SKM-1 (cell line): ENCODE measurements at regions not wholly inside any gene's neighbourhood (a gene's known extent, or its start where the extent isn't known, plus 50 kb on each side); places are given as distances from the start of the nearest gene placed in this dataset.

Source experiments
- DNase-seq: peaks from one replicate; lab custom pipeline; 2025; ENCODE audit not compliant: unreplicated experiment; lab: John Stamatoyannopoulos, UW

DNA sequence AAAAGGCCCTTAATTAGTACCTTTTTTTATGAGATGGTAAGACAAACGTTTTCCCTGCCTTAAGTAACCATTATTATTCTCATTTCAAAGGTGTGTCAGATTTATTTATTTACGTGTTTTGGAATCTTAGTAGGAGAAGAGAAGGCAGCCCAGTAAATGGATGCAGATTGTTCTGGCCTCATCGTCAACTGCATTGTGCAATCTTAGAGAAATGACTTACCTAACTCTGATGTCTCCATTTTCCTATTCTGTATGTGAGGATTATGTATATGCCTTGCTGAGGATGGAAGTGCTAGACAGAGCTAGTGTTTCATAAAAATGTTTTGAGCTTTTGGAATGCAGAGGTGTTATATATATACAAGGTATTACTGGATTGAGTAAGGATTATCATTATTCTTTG is 97.0 kb upstream of the JAG1 start:
- DNase-seq, result no peak

DNA sequence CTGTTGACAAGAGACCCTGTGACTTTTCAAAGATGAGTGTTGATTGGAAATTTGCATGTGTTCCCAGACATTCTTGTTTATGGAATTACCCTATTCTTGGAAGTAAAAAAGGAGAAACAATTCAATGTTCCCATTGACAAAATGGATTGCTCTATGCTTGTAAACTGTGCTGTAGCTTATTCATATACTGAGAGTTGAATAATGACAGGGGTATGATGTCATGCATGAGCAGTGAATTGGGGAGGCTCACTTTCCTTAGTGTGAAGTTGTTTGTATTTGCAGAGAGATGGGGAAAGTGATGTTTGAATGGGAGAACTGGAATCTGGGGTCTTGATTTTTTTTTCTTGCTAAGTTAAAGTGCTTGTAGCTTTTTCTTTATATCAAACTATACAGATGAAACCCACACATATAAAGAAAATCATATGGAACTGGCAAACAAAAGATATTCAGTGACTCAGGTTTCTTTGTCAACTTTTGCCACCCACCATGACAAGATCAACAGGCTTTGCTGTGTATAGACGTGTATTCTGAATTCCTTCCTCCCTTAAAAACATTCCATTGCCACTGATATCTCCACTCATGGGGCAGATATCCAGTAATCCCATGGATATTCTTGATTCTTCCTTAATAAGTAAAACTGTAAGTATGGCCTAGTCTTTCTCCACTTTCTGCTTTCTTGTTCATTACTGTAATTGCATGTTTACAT is 97.8 kb upstream of the JAG1 start:
- DNase-seq, result no peak

DNA sequence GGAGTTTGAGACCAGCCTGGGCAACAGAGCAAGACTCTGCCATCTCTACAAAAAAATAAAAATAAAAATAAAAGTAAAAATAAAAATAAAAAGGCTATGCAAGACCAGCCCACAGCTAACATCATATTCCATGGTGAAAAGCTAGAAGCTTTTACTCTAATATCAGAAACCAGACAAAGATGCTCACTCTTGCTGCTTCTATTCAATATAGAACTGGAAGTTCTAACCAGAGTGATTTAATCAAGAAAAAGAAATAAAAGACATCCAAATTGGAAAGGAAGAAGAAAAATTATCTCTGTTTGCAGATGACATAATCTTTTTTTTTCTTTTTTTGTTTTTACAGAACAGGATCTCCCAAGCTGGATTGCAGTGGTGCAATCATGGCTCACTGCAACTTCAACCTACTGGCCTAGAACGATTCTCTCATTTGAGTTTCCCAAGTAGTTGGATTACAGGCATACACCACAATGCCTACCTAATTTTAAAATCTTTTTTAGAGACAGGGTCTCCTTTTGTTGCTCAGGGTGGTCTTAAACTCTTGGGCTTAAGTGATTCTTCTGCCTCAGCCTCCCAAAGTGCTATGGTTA is 100.7 kb upstream of the JAG1 start:
- no peak for DNase-seq

DNA sequence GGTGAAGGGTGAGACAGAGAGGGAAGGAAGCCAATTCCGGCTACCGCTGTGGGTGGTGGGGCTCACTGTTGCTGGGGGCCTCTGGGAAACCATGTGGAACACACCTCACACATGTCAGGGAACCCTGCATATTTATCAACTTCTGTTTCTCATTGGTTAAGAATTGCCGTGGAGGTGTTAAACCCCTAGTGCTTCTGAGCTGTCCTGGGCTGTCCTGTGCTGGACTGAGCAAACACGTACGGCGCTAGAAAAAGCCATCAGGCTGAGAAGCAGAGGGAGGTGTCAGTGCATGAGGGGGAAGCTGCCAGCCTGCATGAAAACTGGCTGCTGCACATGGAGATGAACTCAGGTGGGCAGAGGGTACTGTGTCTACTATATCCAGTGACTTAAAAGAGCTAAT is 103.9 kb upstream of the JAG1 start:
- DNase-seq, result no peak

DNA sequence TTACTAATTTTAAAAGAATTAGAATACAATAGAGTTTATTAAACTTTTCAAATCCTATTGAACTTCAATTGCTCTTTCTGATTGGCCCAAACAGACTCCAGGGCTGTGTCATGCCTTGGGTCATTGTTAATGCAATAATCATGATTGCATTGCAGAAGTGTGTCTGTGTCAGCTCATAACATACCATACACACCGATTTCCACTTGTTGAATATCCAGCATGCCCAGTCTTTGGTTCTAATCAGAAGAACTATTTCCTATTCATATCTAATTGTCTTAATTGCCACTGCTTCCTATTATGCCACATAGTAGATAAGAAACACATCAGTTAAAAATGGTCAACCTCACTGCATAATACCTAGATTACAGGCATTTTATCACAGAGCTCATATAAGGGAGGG is 106.1 kb upstream of the JAG1 start:
- no peak for DNase-seq

DNA sequence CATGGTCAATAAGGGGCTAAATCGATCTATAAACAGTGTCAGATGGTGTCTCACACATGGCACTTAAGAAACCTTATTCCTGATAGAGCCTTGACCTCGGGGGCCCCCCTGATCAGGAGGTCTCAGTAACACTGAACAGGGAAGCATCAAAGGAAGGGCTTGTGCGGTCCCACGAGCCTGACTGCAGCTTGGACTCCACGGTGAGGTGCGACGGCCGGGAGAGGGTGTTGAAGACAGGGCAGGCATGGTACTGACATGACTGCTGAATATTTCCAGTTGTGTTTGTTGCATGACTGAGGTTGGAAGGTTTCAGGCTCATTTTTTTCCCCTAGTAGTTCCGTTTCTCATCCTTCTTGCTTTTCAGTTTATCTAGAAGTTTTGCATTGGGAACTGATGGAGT is 107.1 kb upstream of the JAG1 start:
- DNase-seq, result no peak

DNA sequence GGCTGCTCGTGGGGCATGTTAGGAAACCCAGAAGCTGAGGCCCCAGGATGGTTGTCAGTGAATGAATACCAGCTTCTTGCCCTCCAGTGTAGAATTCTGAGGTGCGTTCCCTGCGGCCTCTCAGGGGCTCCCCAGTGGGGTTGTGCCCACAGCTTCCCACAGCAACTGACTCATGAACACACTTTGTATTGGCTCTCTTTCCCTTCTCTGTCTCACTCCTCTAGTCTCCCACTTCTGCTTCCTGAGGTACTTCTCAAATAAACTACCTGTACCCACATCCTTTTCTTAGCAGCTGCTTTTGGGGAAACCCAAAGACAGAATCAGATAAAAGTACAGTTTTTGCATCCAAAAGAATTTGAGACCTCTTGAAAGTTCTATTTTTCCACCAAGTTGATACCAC is 107.7 kb upstream of the JAG1 start:
- DNase-seq, result no peak

DNA sequence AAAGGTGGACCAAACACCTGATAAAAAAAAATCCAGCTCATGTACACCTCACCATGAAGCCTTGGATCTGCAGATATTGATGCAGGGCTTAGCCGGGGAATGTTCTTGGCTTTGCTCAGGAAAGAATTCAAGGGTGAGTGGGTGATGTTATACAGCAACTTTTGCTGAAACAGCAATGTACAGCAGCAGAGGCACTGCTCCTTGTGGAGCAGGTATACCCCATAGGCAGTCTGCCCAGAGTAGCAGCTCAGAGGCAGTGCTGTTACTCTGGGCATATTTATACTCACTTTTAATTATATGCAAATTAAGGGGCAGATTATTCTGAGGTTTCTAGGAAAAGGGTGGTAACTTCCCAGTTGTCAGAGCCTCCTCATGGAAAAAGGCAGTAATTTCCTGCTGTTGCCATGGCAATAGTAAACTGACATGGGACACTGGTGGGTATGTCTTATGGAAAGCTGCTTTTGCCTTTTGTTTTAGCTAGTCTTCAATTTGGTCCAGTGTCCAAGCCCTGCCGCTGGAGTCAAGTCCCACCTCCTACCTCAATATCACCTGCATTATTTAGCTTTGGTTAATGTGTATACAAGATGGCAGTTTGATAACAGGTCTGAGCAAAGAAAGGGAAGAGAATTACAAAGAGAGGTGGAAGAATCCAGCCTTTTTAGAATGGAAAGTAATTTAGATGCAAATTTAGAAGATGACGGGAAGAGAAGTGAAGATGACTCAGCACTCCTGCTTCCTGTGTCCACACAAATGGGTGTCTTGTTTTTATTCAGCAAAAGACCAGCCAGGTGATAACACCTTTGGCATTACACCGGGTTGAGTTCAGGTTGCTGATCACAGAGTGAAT is 110.1 kb upstream of the JAG1 start:
- DNase-seq, result no peak

DNA sequence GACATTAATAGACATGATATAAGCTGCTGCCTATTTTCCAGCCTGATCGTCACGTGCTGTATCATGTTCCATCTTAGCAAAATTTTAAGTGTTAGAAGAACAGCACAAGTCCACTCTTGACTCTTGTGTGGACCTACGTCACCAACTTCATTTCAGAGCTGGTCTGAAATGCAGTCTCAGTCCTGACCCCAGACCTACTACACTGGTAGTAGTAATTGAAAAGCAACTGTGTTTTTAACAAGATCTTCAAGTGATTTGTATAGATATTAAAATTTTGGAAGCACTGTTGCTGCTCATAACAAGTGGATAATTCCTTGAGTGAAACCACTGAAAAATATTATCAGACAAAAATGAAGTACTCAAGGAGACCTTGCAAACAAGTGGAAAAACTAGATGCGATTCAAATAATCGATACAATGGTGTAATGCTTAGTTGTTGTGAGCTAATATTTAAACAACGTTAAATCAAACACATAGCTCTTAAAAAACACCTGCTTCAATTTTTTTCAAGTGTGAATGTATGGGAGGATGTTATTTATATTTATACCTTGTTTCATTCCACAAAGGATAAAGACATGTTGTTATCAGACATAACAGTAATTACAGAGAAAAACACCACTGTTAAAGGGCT is 110.9 kb upstream of the JAG1 start:
- no peak for DNase-seq

DNA sequence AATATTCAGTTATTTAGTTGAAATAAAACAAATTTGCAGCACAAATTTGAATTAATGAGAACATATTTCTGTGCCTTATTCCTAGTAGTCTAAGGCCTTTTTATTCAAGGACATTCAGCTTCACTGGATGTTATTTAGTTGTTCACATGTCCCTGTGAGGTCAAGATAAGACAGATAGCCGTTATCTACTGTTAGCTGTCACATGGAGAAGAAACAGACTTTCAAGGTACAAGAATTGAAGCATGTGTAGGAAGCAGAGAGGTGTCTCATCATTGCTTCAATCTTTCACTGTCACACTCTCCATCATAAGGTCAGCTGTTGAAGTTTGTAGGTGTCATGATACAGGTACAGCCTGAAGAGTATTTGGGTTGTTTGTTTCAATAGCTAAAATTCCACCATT is 112.9 kb upstream of the JAG1 start:
- no peak for DNase-seq

DNA sequence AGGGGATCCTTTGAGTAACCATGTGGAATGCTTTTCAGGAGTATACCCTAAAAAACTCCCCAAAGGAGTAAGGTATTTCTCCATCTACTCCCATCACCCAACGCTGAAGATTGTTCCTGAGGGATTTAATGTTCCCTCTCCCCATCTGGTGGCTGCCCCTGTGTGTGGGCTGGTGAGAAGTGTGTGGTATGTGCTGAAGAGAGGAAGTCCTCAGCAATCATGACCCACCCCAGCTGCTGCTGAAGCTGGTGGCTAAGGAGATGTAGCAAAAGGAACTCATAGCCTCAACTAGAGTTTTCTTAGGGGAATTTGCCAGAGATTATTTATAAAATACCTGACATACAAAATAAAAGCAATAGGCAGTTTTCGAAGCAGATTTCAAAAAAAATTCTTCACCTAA is 114.3 kb upstream of the JAG1 start:
- DNase-seq, result no peak

DNA sequence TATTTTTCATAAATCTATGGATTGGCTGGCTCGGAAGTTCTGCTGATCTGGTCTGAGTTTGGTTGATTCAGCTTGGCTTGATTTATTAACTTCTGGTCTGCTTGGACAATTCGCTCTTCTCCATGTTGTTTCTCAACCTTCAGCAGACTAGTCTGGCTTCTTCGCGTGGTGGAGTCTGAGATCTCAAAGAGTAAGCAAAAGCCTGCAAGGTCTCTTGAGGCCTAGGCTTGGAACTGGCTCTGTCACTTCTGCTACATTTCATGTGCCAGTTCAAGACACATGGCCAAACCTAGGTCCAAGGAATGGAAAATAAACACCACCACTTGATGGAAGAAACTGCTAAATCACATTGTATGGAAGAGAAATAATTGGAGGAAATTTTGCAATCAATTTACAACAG is 115.1 kb upstream of the JAG1 start:
- no peak for DNase-seq

DNA sequence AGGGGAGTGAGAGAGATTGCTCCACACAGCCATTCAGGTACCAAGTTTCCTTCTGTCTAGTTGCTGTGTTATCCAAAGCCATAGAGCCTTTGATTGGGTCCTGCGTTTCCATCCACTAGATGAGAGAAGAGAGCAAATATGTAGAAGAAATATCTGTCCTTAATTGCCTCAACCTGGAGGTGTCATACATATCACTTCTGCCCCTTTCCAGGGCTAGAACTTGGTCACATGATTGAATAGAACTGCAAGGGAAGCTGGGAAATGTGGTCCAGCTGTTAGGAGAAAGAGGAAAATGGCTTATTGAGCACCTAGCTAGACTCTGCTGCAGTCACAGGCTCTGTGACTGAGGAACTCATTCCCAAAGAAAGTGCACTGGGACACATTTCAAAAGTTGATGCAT is 115.6 kb upstream of the JAG1 start:
- DNase-seq, result no peak

DNA sequence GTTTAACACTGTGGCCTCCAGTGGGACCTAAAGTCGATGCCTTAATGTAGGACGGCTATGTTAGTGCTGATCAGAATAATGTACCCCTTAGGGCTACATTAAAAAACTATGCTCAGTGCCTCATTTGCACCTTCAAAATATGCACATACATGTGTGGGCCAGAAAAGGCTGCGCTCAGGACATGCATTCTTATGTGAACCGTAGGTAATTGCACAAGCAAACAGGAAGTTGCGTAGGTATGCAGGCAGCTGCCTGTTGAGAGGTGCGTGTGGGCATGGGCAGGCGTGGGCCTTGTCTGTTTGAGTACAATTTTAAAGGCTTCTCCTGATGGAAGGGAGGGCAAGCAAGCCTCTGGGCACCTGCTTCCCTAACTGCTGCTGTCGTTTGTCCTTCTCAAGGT is 116.2 kb upstream of the JAG1 start:
- DNase-seq, result no peak

DNA sequence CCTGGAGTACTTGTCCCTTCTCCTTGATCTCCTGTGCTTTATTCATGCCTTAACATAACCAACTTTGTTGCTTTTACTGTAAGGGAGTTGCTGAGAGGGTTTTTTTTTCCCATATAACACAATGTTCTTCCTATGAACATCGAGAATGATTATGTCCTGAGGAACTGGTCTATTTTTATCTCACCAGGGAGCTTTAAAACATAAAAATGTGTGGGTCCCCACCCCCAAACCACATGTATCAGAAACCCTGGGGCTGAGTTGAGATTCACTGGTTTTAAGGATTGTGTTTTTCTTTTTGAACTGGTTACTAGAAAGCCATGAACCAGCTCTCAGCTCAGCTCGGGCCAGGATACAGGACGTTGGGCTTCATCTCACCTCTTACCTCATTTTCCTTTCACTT is 118.5 kb upstream of the JAG1 start:
- no peak for DNase-seq

DNA sequence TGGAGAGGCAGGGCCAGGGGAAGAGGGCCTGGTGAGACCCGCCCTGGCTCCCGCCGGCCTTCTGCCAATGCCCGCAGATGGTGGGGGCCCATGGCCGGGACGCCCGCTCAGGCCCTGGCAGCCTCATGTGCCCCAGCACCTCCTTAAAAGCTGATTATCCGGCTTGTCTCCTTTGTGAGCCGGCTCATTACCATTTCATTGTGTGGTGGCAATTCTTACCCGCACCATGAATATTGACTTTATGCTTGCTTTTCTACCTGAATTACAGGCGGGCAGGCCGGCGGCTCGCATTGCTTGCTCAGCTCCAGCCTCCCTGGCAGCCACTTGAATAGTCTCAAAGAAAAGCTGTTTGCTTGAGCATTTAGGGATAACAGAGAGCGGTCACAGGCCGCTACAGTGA is 120.0 kb upstream of the JAG1 start:
- DNase-seq, result no peak

DNA sequence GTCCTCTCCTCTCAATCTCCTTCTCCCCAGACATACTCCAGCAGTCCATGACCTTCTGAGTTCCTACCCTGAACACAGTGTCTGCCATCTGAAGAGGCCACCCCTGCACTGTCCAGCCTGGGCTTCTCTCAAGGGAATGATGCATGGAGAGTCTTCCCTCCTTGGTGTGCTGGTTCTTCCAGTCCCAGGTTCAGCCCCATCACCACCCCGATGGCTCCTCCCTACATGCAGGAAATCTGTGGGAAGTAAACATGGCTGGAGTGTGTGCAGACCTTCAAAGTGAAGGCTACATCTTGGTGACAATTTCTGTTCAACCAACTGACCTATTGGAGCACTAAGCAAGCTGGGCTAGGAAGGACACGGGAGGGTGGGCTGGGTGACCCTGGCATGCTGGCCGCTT is 121.0 kb upstream of the JAG1 start:
- no peak for DNase-seq

DNA sequence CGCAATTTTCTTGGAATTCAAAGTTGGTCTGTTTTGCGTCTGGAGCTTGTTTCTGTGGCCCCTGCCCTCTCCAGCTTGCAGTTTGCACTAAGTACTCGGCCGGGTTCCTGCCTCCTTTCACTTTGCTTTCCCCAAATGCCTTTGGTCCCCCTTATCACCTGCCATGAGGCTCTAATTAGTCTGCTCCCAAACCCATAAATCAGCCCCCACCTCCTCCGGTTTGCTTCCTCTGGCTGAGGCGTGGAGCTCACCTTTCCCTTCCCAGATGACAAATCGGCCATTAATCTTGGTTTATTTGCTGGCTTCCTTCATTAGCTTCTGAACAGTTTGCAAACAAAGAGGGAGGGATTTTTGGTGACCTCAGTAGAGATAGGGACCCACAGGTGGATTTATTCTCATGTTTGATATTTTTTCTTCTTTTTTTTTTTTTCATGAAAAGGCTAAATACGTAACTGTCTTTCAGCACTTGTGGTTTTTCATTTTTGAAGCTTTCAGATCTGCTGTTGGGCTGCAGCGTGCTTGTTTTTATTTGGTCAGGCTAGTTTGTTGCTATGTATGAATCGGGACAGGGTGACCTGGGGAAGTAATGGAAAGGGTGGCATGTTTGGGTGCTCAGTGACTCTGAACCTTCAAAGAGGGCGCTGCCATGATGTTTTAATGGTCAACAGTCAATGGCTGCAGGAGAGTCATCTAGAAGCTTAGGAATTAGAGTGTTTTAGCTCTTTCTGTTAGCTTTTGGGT is 121.7 kb upstream of the JAG1 start:
- DNase-seq, result no peak

DNA sequence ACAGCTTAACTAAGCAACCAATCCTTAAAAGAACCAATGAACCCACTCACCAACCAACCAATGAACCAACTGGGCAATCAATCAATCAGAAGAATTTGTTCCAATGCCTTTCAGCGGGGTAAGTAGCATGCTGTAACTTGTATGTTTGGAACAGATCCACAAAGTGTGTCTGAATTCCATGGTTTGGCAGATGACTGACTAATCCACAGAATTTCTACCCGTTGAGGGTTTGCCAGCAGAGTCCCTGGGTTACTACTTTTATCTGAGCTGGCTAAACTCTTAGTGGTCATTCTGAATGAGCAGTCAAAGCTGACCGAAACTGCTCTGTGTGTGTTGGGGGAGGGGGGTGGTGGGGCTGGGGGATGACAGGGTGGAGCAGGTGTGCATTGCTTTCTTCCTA is 125.0 kb upstream of the JAG1 start:
- DNase-seq, result no peak

DNA sequence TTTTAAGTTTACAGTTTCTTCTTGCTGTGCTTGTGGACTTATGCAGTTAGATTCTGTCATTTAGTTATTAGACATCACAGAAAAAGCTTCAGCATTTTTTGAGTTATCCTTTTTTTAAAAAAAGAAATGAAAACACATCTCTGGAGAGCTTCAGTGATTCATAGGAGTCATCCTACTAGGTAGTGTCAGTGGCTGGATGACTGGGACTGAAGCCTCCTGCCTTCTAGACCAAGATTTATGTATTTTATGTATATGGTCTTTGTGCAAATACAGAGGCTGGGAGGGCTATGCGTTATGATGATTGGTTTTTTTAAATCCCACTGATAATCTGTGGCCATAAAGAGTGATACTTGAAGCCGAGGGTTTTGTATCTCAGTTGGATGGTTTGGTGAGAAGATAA is 125.9 kb upstream of the JAG1 start:
- DNase-seq, result no peak

DNA sequence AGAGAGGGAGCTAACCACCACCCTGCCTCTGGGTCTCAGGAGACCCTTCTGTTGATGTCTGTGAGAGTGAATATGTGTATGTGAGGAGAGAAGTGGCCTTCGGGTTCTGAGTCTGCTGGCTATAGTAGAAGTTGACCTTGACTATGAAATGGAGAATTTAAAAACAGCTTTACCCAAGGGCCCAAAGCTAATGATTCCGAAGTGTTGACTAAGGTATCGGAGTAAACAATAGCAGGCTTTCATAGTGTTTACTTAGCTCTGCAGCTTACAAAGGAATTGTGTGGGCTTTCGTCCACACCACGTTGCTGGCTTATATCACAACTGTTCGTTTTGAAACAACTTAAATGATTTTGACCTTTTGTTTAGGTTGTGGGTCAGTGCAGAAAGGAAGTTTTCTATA is 126.5 kb upstream of the JAG1 start:
- DNase-seq, result no peak
